ENCODE measurements at regions not wholly inside any gene's neighbourhood (a gene's known extent, or its start where the extent isn't known, plus 50 kb on each side); places are given as distances from the start of the nearest gene placed in this dataset.
"Not testable (repeated sequence)": the region's sequence is repeated elsewhere in the genome, so short reads cannot be mapped to it uniquely, and the experiment has no call there.

DNA sequence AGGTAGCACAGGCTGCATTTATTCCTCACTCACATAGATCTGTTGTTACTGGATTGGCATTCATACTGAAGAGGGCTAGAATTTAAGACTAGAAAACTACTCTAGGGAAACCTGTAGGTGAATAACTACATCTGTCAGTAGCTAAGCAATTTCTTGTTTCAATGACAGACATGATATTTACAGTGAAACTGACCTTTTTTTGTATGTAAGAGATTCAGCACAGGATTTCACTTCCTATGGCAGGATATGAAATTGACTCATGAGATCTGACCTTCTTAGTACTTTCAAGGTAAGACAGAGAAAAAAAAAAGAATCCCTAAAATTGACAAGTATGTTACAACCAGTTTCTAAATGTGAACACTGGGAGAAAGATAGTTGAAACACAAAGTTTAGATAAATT, 189.8 kb upstream of the SLC16A7 start:
- DNase-seq (ENCODE audit: low spot score) = no peak

DNA sequence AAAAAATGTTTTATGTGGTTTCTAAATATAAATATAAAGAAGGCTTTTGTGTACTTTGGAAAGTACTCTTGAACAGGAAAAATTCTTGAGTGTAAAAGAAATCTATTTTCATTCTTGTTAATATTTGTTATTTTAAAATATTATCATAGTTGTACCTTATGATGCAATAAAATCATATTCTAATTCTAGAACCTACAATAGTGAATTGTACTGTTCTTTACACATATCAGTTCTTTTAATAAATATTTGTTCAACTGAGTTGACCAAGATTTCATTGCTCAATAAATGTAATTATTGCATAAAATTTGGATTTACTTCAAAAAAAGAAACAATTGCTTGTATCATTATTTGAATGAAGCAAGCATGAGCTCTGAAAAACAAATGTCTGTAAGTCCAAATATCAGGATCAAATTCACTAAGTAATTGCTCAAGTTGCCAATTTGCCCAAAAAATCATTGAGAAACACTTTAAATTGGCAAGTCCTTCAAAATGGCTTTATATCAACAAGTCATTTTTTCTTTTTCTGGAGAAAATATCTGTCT, 191.6 kb upstream of the SLC16A7 start:
- DNase-seq (ENCODE audit: low spot score) = no peak

DNA sequence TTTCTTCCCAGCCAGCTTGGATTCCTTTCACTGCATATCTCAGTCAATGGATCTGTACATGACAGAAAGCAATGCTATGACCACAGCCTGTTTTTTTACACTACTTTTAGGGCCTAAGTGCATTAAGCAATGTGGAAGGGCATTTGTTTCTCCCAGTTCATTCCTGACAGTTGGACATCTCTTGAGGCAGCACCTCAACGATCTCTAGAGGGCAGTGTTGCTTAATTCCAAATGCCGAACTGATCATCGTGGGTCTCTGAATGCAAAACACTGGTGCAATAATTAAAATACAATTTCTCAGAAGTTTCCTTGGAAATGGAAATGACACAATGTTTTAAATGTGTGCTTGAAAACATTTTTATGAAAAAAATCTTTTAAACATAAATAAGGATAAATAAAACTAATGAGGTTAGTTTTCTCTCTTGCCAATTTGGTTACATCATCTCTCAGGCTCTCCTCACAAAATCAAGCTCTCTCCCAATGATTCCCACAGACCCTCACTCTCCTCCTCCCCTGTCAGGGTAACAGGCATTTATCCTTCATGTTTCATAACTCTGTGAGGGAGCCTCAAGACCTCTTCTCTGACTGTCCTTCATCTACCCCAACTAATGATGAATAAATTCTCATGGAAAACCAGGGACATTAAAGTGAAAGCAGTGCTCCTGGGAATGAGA, 192.4 kb upstream of the SLC16A7 start:
- DNase-seq (ENCODE audit: low spot score) = peak; percentile 70

DNA sequence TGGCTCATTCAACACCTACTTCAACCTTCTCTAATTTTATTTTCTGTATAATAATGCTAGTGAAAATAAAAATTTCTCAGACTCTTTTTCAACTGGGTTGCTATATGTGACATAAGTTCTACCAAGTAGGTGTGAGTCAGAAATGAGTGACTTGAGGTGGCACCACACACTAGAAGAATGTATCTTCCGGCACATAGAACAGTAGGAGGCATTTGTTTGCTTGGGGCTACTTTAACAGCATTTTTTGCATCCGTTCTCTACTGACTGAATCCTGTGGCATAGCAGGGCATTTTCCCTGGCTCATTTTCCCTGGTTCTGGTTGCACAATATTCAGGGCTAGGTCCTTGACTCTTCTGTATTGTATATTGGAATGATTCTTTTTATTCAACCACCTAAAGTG, 194.0 kb upstream of the SLC16A7 start:
- no peak for DNase-seq (ENCODE audit: low spot score)

DNA sequence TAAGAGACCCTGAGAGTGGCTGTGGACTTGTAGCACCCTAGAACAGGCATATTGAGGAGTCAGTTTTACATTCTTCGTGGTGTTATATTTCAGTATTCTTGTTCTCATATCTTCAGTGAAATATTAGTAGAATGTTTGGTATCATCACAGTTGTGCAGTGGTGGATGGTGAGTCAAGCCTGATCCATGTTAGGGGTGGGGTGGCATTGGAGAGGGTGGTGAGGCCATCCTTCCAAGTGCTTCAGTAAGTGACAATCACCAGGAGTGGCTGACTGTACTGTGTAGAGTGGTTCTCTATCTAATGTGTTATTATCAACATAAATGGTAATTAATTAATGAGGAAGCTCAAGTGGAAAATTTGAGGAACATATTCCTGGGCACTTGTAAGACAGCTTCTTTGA, 197.7 kb upstream of the SLC16A7 start:
- DNase-seq (ENCODE audit: low spot score) = no peak

DNA sequence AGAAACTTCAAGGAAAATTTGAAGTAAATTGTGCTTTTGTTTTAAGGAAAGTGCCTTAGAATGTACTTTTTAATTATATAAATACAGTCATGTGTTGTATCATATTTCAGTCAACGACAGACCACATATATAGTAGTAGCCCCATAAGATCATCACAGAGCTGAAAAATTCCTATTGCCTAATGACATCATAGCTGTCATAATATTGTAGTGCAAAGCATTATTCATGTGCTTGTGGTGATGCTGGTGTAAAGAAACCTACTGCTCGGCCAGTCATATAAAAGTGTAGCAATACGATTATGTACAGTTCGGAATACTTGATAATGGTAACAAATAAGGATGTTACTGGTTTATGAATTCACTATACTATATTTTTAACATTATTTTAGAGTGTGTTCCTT, 198.9 kb upstream of the SLC16A7 start:
- DNase-seq (ENCODE audit: low spot score) = no peak

DNA sequence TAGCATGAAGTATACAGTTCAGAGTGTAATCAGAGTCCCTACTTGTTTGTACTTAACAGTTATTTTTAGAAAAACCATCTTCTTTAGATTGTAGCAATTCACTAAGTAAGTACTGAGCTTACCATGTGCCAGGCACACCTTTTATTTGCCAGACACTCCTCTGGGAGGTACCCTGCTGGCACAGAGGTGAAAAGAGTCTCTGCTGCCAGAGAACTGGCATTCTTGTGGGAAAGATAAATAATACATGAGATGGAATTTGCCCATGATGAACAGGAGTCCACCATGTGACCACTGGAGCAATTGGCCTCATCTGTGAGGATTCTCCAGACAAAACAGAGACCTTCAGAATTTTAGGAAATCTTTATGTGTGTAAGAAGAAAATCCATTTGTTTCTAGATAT, 199.3 kb upstream of the SLC16A7 start:
- no peak for DNase-seq (ENCODE audit: low spot score)

DNA sequence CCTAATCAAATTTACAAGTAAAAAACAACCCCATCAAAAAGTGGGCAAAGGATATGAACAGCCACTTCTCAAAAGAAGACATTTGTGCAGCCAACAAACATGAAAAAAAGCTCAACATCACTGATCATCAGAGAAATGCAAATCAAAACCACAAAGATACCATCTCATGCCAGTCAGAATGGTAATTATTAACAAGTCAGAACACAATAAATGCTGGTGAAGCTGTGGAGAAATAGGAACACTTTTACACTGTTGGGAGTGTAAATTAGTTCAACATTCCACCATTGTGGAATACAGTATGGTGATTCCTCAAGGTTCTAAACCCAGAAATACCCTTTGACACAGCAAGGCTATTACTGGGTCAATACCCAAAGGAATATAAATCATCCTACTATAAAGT, 200.5 kb upstream of the SLC16A7 start:
- not testable (repeated sequence) for DNase-seq (ENCODE audit: low spot score)

DNA sequence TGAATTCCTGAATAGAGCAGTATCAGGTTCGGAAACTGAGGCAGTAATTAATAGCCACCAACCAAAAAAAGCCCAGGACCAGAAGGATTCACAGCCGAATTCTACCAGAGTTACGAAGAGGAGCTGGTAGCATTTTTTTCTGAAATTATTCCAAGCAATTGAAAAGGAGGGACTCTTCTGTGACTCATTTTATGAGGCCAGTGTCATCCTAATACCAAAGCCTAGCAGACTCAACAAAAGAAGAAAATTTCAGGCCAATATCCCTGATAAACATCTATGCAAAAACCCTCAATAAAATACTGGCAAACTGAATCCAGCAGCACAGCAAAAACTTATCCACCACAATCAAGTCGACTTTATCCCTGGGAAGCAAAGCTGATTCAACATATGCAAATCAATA, 202.3 kb upstream of the SLC16A7 start:
- DNase-seq (ENCODE audit: low spot score) = no peak

DNA sequence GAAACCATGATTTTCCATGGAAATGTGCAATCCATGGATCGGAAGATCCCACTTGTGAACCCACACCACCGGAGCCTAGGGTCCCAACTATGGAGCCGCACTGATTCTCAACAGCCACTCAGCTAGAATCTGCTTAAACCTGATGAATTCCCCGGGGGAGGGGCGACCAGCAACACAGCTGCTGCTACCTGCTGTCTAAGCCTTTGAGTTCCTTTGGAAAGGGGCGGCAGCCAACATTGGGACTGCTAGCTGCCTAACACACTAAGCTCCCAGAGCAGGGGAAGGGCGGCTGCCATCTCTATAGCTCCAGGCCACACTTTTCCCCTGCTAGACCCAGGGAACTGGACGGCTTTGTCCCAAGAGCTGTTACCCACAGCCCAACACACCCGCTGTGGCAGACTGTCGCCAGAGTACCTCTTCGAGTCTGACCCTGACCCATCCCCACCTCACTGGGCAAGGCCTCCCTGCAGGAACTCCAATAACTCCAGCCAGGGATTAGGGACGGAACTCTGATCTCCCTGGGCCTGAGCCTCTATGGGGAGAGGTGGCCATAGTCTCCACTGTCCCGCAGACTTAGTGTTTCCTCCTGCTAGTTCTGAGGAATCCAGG, 205.8 kb upstream of the SLC16A7 start:
- DNase-seq (ENCODE audit: low spot score) = no peak

DNA sequence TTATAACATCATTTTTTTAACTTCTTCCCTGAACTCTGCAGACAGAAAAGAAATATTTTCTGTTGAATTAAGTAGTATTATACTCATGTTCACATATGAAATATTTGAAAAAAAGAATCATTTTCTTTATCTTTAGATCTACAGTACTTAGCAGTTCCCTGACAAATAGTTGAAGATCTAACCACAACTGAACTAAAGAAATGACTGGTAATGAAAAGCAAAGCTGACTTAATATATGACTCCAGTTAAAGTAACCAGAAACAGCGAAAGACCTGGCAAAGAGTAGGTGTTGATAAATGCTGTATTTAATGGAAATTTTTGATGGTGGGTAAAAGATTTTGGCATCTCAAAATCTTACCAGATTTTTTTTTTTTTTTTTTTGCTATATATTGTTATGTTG, 207.1 kb upstream of the SLC16A7 start:
- DNase-seq (ENCODE audit: low spot score) = no peak

DNA sequence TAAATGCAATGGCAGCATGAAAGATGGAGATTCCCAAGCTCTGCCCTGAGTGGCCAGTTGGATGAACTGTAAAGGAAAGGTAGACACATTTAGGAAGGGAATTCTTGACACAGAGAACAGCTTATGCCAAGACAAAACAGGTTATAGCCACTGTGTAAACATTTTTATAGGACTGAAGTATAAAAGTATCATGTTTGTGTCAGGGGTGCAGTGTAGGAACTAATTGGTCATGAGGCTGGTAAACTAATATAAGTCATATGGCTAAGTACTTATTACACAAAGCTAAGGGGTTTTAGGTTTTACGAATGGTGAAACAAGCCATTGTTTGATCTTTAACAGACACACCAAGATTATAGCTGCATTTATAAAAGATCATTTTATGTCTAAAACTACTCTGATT, 207.7 kb upstream of the SLC16A7 start:
- no peak for DNase-seq (ENCODE audit: low spot score)

DNA sequence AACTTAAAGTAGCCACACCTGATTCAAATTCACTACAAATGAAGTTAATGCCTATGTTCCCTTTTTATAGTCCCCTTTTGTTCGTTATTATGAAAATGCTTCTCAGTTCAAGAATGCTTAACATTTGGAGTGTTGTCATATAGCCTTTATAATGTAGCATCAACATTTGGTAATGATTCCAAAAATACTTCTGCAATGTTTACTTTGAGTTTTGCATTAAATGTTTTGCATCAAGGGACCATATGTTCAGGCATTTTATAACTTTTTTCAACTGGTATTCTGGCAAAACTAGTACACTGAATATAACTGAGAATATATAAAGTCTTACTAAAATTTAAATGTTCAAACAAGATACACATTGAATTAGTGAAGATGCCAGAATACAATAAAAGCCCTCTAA, 209.6 kb upstream of the SLC16A7 start:
- DNase-seq (ENCODE audit: low spot score) = no peak

DNA sequence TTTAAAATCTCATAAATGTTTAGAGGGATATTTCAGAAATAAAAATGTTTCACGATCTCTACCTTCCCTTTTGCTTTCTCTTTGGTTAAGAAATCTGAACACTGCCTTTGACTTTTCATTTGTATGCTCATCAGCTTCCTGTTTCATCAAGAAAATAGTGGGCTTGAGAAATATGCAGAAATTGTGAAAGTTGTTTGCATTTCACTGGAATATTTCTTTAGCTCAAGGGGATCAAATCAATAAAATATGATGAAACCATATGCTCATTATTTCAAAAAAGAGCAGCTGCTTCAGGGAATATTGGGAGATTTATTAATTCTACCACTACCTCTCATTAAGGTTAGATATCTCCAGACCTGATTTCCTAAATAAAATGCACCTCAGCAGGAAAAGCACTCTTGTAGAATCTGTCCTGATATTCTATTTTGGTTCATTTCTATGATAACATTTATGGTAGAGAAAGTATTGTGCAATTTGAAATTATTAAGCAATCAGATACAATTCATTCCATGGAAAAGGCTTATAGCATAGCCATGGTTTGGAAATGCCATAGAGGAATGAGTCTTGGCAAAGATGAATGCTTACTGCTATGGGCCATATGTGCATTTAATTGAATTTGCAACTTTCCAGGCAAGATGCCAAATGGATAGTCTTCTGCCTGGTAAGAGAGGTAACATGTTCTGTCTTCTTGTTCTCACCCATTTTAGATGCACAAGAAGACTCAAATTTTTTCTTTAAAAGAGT, 212.6 kb upstream of the SLC16A7 start:
- DNase-seq (ENCODE audit: low spot score) = no peak

DNA sequence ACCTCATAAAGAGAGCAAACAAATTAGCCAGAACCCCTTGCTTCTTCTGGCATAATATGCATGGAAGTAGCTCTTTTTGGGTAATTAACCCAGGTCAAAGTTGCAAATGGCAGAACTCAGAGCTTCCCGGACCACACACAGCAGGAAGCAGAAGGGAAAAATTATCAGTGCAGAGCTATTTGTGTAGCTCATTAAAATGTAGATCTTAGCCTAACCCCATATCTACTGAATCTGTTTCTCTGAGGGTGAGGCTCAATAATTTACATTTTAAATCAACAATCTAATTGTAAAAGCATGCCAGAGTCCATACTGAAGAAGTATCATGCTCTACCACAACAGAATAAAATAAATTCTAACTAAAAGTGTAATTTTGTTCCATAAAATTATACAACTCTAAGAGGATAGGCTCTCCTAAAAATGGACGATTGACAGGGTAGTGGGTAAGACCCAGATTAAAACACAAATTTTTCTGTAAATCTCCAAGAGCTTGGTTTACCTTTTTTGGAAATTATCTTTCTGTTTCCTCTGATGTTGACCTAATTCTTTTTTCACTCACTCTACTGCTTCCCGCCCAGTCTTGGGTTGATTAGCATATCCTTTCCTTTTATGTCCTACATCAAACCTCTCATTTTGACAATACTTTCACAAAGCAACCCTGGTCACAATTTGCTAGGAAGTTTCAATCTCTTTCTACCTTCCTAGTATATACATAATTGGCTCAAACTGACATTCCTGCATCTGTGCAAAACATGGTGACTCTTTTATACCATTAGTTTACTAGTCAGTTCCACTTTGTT, 213.3 kb upstream of the SLC16A7 start:
- DNase-seq (ENCODE audit: low spot score) = no peak

DNA sequence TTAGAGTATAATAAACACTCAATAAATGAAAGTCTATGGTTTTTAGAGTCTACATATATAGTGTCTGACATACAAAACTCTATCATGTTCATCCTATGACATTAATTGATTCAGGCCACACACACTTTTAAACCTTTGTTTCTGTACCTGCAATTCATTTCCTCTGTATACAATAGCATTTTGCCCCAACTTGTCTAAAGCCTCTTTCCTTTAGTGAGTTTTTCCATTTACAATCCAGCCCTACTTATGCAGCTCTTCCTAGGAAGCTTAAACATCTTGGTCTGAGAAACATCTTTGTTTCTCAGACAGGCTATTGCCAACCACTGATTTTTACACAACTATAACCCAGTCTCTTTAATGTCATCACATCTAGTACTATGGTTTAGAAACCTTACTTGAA, 214.7 kb upstream of the SLC16A7 start:
- DNase-seq (ENCODE audit: low spot score) = no peak

DNA sequence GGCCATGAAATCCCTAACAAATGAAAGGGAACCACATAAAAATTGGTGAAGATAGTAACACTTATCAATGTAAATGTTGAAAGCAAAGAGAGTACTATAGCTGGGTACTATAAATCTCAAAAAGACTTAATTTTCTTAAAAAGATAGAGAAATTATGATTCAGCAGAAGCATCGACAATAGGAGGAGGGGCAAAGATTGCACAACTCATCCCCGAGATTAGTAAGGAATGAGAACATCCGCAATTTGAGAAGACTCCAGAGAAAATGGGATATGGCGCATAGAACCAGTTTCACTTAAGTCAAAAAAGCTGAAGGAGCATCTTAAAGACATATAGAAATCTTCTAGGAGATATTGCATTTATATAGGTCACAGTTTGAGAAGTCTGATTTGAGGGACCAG, 220.2 kb upstream of the SLC16A7 start:
- no peak for DNase-seq (ENCODE audit: low spot score)

DNA sequence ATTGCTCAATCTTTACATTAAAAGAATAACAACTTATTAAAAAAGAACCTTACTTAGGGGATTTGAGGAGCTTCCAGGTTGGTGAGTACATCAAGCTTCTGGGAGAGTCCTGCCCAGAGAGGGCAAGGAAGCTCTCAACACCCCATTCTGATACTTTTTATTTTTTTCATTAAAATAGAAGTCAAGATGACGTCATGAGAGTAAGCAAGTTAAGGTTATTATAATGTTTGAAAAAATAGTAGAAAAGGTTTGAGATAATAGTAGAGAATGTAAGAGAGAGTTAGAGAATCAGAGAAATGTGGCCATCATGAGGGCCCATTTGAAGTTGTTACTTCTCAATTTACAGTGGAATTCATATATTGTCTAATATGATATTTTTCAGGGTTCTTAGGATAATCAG, 221.0 kb upstream of the SLC16A7 start:
- no peak for DNase-seq (ENCODE audit: low spot score)

DNA sequence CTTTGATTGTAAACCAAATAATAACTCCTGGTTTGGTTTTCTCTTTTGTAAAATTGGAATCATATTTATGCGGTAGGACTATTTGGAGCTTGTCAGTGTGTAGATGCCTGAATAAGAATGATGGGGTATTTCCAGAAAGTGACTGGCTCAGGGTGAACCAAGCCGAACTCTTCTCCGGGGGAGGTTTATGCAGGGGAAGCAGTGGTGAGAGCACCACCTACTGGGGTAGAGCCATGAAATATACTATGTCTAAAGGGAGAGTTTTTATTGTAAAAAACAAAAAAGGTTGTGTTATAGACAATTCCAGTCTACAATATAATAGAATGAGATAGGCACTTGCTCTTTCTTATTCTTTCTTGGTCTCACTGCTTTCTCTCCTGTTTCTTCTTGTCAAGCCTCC, 222.9 kb upstream of the SLC16A7 start:
- DNase-seq (ENCODE audit: low spot score) = peak; percentile 35

DNA sequence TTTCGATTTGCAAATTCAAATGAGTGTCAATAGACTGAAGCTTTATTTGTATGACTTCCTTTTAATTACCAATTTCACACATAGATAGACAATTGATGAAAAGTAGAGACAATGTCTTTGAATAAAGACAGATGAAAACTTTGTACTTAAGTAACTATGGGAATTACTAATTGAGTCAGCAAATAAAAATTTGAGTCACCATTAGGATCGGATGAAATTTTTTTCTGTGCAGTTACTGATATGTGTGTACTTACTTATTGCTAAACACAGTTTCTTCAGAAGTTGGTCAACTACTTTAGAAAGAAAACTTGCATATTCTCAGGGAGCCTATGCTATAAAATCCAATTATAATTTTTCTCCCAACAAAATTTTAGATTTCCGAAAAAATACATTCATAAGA, 224.9 kb upstream of the SLC16A7 start:
- DNase-seq (ENCODE audit: low spot score) = no peak

DNA sequence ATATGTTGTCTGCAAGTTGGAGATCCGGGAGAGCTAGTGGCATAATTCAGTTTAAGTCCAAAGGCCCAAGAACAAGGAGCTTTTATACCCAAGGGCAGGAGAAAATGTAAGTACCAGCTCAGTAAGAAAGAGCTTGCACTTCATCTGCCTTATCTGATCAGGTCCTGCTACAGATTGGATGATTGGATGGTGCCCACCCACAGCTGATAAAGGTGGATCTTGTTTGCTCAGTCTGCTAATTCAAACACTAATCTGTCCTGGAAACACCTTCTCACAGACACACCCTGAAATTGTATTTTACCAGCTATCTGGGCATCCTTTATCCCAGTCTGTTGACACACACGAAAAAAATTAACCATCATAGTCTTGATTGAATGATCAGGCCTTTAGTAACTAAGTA, 230.7 kb upstream of the SLC16A7 start:
- DNase-seq (ENCODE audit: low spot score) = no peak

DNA sequence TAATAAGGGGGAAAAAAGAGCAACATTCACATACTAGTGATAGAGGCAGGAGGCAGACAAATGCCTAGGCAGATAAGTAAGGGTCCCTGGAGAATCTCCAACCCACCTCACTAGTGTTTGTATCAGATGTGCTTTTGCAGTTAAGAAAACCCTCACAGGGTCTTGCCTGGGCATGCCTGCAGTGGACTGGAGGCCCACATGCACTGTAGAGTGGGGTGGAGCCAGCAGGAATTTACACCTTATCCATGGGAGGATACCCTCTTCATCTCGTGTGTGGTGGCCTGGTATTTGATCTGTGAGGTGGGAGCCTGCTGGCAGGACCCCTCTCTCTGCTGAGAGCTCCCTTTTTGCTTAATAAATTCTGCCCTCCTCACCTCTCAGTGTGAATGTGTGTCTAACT, 238.0 kb upstream of the SLC16A7 start:
- DNase-seq (ENCODE audit: low spot score) = no peak

DNA sequence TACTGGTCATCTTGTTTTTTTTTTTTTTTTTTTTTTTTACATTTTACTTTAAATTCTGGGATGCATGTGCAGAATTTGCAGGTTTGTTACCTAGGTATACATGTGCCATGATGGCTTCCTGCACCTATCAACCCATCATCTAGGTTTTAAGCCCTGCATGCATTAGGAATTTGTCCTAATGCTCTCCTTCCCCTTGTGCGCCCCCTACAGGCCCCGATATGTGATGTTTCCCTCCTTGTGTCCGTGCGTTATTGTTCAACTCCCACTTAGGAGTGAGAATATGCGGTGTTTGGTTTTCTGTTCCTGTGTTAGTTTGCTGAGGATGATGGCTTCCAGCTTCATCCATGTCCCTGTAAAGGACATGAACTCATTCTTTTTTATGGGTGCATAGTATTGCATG, 249.6 kb upstream of the SLC16A7 start:
- DNase-seq (ENCODE audit: low spot score) = not testable (repeated sequence)
